DMS 273 treated with DMSO at 0.1 percent for 48 hours (cell line): ENCODE measurements at regions not wholly inside any gene's neighbourhood (a gene's known extent, or its start where the extent isn't known, plus 50 kb on each side); places are given as distances from the start of the nearest gene placed in this dataset.

ENCODE experiments used
- DNase-seq: peaks from one replicate; lab custom pipeline; 2025; lab: John Stamatoyannopoulos, UW

- no peak for DNase-seq
Measured at GRCh38 chr2:234601213-234601612, 104.3 kb upstream of the ARL4C start.

- DNase-seq = no peak
Measured at GRCh38 chr2:234597576-234597861, 100.6 kb upstream of the ARL4C start.

GRCh38 chr2:234596696-234597575 is 100.1 kb upstream of the ARL4C start:
- DNase-seq = no peak

GRCh38 chr2:234595829-234596228 is 98.9 kb upstream of the ARL4C start:
- DNase-seq = no peak

- DNase-seq = no peak
Measured at GRCh38 chr2:234594715-234595114, 97.8 kb upstream of the ARL4C start.

GRCh38 chr2:234593636-234594035 is 96.8 kb upstream of the ARL4C start:
- no peak for DNase-seq

GRCh38 chr2:234592541-234592940 is 95.7 kb upstream of the ARL4C start:
- no peak for DNase-seq

GRCh38 chr2:234590076-234590475 is 93.2 kb upstream of the ARL4C start:
- DNase-seq = no peak

GRCh38 chr2:234588054-234588430 is 91.2 kb upstream of the ARL4C start:
- DNase-seq = no peak

- no peak for DNase-seq
Measured at GRCh38 chr2:234587341-234588053, 90.6 kb upstream of the ARL4C start.

- no peak for DNase-seq
Measured at GRCh38 chr2:234583331-234583730, 86.5 kb upstream of the ARL4C start.

GRCh38 chr2:234580686-234581085 is 83.8 kb upstream of the ARL4C start:
- DNase-seq = no peak

GRCh38 chr2:234579231-234579962 is 82.5 kb upstream of the ARL4C start:
- DNase-seq = no peak

GRCh38 chr2:234578389-234578788 is 81.5 kb upstream of the ARL4C start:
- DNase-seq = no peak

GRCh38 chr2:234577191-234577590 is 80.3 kb upstream of the ARL4C start:
- no peak for DNase-seq

GRCh38 chr2:234571620-234572407 is 74.9 kb upstream of the ARL4C start:
- no peak for DNase-seq

GRCh38 chr2:234570476-234570875 is 73.6 kb upstream of the ARL4C start:
- DNase-seq = no peak

GRCh38 chr2:234569776-234570430 is 73.0 kb upstream of the ARL4C start:
- no peak for DNase-seq

- no peak for DNase-seq
Measured at GRCh38 chr2:234566622-234567021, 69.7 kb upstream of the ARL4C start.

GRCh38 chr2:234565842-234566619 is 69.2 kb upstream of the ARL4C start:
- no peak for DNase-seq

GRCh38 chr2:234565201-234565600 is 68.3 kb upstream of the ARL4C start:
- no peak for DNase-seq
